LNCAP (cell line): ENCODE measurements at regions not wholly inside any gene's neighbourhood (a gene's known extent, or its start where the extent isn't known, plus 50 kb on each side); places are given as distances from the start of the nearest gene placed in this dataset.

ENCODE experiments used
- CTCF ChIP-seq: fragments of 450-650 bp; IDR thresholded peaks from 2 replicates; pipeline ENCODE4 v1.5.1; 2017; ENCODE audit warnings: mild to moderate bottlenecking

- no peak for TF ChIP-seq CTCF
Observed at GRCh38 chr1:208405014-208405413, 160.8 kb upstream of the PLXNA2 start.

DNA sequence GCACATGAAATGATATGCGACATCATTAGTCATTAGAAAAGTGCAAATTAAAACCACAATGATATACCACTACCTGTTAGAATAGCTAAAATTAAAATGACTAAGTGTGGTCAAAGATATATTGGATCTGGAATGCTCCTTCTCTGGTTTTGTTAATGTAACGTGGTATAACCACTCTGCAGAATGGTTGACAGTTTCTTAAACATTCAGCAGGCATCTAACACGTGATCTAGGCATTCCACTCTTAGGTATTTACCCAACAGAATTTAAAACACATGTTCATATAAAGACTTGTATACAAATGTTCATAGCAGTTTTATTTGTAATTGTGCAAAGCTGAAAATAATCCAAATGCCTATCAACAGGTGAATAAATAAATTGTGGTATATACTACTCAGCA is 165.0 kb upstream of the PLXNA2 start:
- no peak for TF ChIP-seq CTCF

DNA sequence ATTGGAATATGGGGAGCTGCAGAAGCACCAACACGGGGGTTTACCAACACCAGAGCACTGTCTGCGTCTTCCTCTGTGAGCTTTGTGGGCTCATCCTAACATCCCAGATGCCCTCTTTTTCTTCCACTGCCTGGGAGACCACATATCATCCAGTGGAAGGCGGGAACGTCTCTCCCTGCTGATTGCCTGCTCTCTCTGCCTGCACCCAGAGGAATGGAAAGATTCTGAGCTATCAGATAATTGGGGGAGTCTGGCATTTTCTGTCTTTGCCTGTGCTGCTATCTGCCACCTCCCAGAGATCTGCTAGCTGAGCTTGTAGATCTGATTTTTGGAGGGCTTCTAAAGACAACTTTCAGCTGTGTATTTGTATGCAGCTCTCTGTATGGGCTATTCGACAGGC is 166.2 kb upstream of the PLXNA2 start:
- TF ChIP-seq CTCF: no peak

DNA sequence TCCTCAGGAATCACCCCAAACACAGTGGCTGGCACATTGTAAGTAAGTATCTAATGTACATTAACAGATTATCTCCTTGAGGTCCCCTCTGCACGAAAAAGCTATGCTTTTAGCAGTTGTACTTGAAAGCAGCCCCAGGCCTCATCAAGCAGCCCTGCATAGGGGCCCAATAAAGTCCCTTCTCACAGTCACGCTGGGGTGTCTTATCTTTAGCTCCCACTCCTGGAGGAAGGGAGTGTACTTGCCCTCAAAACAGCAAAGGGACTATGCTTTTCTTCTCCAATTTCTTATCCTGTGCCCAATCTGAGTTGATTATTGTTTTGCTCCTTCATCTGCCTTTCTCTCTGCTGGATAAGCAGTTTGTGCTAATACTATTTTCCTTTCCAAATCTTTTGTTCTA is 168.8 kb upstream of the PLXNA2 start:
- no peak for TF ChIP-seq CTCF

- TF ChIP-seq CTCF: no peak
Observed at GRCh38 chr1:208418667-208419066, 174.5 kb upstream of the PLXNA2 start.

GRCh38 chr1:208419746-208420420 is 175.7 kb upstream of the PLXNA2 start:
- no peak for TF ChIP-seq CTCF

DNA sequence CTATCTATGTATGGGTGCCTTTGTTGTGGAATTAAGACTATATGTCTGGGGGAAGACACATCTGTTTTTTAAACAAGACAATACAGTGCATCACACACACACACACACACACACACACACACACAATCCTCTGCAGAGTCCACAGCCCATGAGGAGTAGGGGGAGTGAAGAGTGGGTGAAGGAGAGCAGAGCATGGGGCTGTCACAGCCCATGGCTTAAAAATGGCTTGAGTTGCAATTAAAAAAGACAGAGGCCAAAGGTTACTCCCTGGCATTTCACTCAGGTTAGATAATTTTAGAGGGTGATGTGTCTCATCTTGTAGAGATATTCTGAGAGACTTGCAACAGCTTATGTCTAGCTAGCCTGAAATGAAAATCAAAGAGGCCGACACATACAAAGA is 176.5 kb upstream of the PLXNA2 start:
- TF ChIP-seq CTCF: no peak

GRCh38 chr1:208421486-208421885 is 177.3 kb upstream of the PLXNA2 start:
- TF ChIP-seq CTCF: no peak
